ENCODE measurements at regions not wholly inside any gene's neighbourhood (a gene's known extent, or its start where the extent isn't known, plus 50 kb on each side); places are given as distances from the start of the nearest gene placed in this dataset.

- TF ChIP-seq CTCF (IDR thresholded peaks at IDR 0.05) (no peak), EZH2 (IDR thresholded peaks at IDR 0.05; ENCODE audit: borderline replicate concordance, insufficient read depth, low read depth, low read length, poor library complexity, severe bottlenecking) (no peak)
Measured at GRCh38 chr2:238730001-238730669, 117.8 kb upstream of the TWIST2 start.

GRCh38 chr2:238730881-238731280 lies 117.0 kb upstream of the TWIST2 start:
- ChIA-PET CTCF (no interaction called here), POLR2A (no interaction called here)
- Mint-ChIP-seq H3K27me3 (no peaks in the 10 kb centered on the region), H3K27ac (no peak overlapping the region), H3K4me1 (no peaks in the 10 kb centered on the region), H3K4me3 (no peak overlapping the region), H3K9me3 (ENCODE audit: insufficient read depth) (peaks cover 4% of the 10 kb centered on the region)
- Histone ChIP-seq H3K79me2 (ENCODE audit: control insufficient read depth, insufficient read depth, low read length) (no peaks in the 10 kb centered on the region), H2AFZ (ENCODE audit: insufficient read depth, low read depth, low read length, poor library complexity, severe bottlenecking) (no peak overlapping the region), H3K4me3 (ENCODE audit: control extremely low read depth in 1 of 5, extremely low read depth in 1 of 5, insufficient read depth in 1 of 5, low read depth in 2 of 5, low read length in 4 of 5) (no peak overlapping the region), H3K4me1 (ENCODE audit: control insufficient read depth in 2 of 2, insufficient read depth in 2 of 2, low read length in 2 of 2) (no peaks in the 10 kb centered on the region), H3K9ac (ENCODE audit: low read length) (no peak overlapping the region), H3K27ac (ENCODE audit: low read length in 2 of 2) (no peak overlapping the region), H3K9me3 (ENCODE audit: control extremely low read depth in 1 of 3, control insufficient read depth in 2 of 3, insufficient read depth in 1 of 3, low read length in 2 of 3) (peaks cover 0 to 13% (median 0%) of the 10 kb centered on the region in 3 donors), H3K4me2 (replicated peaks; ENCODE audit: low read depth, low read length, poor library complexity, severe bottlenecking) (no peak overlapping the region), H3K36me3 (replicated peaks in 1 of 2; ENCODE audit: control extremely low read depth in 1 of 2, control insufficient read depth in 1 of 2, extremely low read depth in 1 of 2, insufficient read depth in 2 of 2, low read length in 1 of 2) (no peaks in the 10 kb centered on the region), H4K20me1 (ENCODE audit: control insufficient read depth, insufficient read depth, low read length, poor library complexity, severe bottlenecking) (no peaks in the 10 kb centered on the region), H3K27me3 (replicated peaks in 1 of 4; ENCODE audit: control extremely low read depth in 1 of 4, control insufficient read depth in 3 of 4, insufficient read depth in 4 of 4, low read length in 3 of 4) (peaks cover 0 to 2% (median 0%) of the 10 kb centered on the region in 4 experiments)
- ATAC-seq (ENCODE audit: low read depth) (no peak), DNase-seq (no peak)
- TF ChIP-seq CTCF (IDR thresholded peaks at IDR 0.05): no peak
- no peak for TF ChIP-seq EZH2 (IDR thresholded peaks at IDR 0.05; ENCODE audit: borderline replicate concordance, insufficient read depth, low read depth, low read length, poor library complexity, severe bottlenecking)
- intact Hi-C loops (cut with micrococcal nuclease): no loop called here
- no CpG with 5 or more reads among the region's 4 CpGs for WGBS (ENCODE audit: insufficient coverage)

More at GRCh38 chr2:238730001-238730669, 117.8 kb upstream of the TWIST2 start:
- Histone ChIP-seq H3K27ac (ENCODE audit: low read length in 2 of 2) (no peak overlapping the region), H3K9me3 (ENCODE audit: control extremely low read depth in 1 of 3, control insufficient read depth in 2 of 3, insufficient read depth in 1 of 3, low read length in 2 of 3) (peaks cover 0 to 15% (median 0%) of the 10 kb centered on the region in 3 donors), H2AFZ (ENCODE audit: insufficient read depth, low read depth, low read length, poor library complexity, severe bottlenecking) (no peak overlapping the region), H3K9ac (ENCODE audit: low read length) (no peak overlapping the region), H3K4me1 (ENCODE audit: control insufficient read depth in 2 of 2, insufficient read depth in 2 of 2, low read length in 2 of 2) (no peaks in the 10 kb centered on the region), H3K4me2 (replicated peaks; ENCODE audit: low read depth, low read length, poor library complexity, severe bottlenecking) (no peak overlapping the region), H3K79me2 (ENCODE audit: control insufficient read depth, insufficient read depth, low read length) (no peaks in the 10 kb centered on the region), H4K20me1 (ENCODE audit: control insufficient read depth, insufficient read depth, low read length, poor library complexity, severe bottlenecking) (no peaks in the 10 kb centered on the region), H3K4me3 (ENCODE audit: control extremely low read depth in 1 of 5, extremely low read depth in 1 of 5, insufficient read depth in 1 of 5, low read depth in 2 of 5, low read length in 4 of 5) (no peak overlapping the region), H3K36me3 (replicated peaks in 1 of 2; ENCODE audit: control extremely low read depth in 1 of 2, control insufficient read depth in 1 of 2, extremely low read depth in 1 of 2, insufficient read depth in 2 of 2, low read length in 1 of 2) (no peaks in the 10 kb centered on the region), H3K27me3 (replicated peaks in 1 of 4; ENCODE audit: control extremely low read depth in 1 of 4, control insufficient read depth in 3 of 4, insufficient read depth in 4 of 4, low read length in 3 of 4) (peaks cover 0 to 2% (median 0%) of the 10 kb centered on the region in 4 experiments)
- Mint-ChIP-seq H3K27ac (no peak overlapping the region), H3K27me3 (no peaks in the 10 kb centered on the region), H3K9me3 (ENCODE audit: insufficient read depth) (peaks cover 4% of the 10 kb centered on the region), H3K4me1 (no peaks in the 10 kb centered on the region), H3K4me3 (no peak overlapping the region)
- no peak for ATAC-seq (ENCODE audit: low read depth)
- no peak for DNase-seq
- WGBS (ENCODE audit: insufficient coverage): 85% methylated on average over 17 of the region's 17 CpGs
- intact Hi-C loops (cut with micrococcal nuclease): no loop called here
- ChIA-PET CTCF (no interaction called here), POLR2A (no interaction called here)

Data from B cell (primary cell).